ENCODE measurements at regions not wholly inside any gene's neighbourhood (a gene's known extent, or its start where the extent isn't known, plus 50 kb on each side); places are given as distances from the start of the nearest gene placed in this dataset.

DNA sequence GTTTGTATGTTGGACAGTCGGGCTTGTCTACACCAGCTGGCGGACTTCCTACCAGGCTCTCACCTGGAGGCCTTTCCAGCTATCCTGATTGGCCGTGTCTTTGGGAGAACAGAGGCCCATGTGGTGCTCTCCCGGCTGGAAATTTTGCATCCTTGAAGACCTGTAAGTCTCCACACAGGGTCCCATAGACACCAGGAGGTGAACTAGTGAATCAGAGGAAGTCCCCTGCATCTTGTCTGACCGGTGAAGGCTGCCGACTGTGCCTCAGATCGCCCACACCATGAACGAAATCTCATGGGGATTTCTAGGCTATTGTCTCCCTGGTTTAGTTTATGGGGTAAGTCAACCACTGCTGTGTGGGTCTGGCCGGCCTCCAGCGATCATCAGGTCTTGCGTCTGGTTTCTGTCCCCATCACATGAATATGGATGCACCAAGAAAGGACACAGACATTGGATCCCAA, 108.4 kb upstream of the LYZL2 start:
- H3K27me3 Mint-ChIP-seq (ENCODE audit: low read depth): no peaks in the 10 kb centered on the region; the same call in 1 of the 2 replicates
- no peak overlapping the region for H3K4me2 ChIP-seq (ENCODE audit: insufficient read depth, insufficient read length, low read length)

More for the DNA sequence above, 108.4 kb upstream of the LYZL2 start:
- H3K4me1 Mint-ChIP-seq: no peaks in the 10 kb centered on the region
- no peak overlapping the region for H3K4me3 Mint-ChIP-seq
- H3K27ac ChIP-seq (ENCODE audit: insufficient read length, low read depth, low read length): no peak overlapping the region
- no CpG with 5 or more reads among the region's 11 CpGs for WGBS (ENCODE audit: extremely low coverage, insufficient read length, low lambda C conversion rate)
- no peak for DNase-seq
- no peaks in the 10 kb centered on the region for H3K79me1 ChIP-seq (ENCODE audit: insufficient read depth, low read depth, low read length, poor library complexity, severe bottlenecking)
- no peak overlapping the region for H3K27ac Mint-ChIP-seq
- no peak overlapping the region for H3T11ph ChIP-seq (ENCODE audit: low read length)
- H3K14ac ChIP-seq (ENCODE audit: insufficient read depth, low read length): no peak overlapping the region
- H2BK15ac ChIP-seq (ENCODE audit: low read depth, low read length): no peak overlapping the region
- H3K18ac ChIP-seq (ENCODE audit: insufficient read length, low read depth, low read length): no peak overlapping the region
- no peaks in the 10 kb centered on the region for H3K27me3 ChIP-seq (ENCODE audit: insufficient read depth, low read length)
- TF ChIP-seq CTCF (conservative IDR thresholded peaks at IDR 0.05): no peak
- H4K91ac ChIP-seq (ENCODE audit: insufficient read length, low read depth, low read length): no peak overlapping the region
- no peak overlapping the region for H2AK5ac ChIP-seq (ENCODE audit: insufficient read length, low read length)
- H3K9me3 ChIP-seq (ENCODE audit: control insufficient read depth, low read depth, low read length): no peaks in the 10 kb centered on the region
- H2AFZ ChIP-seq (ENCODE audit: low read length): no peak overlapping the region
- no peaks in the 10 kb centered on the region for H3K4me1 ChIP-seq (ENCODE audit: insufficient read depth, low read length)
- no peak overlapping the region for H2BK12ac ChIP-seq (ENCODE audit: insufficient read length, low read depth, low read length)
- no peaks in the 10 kb centered on the region for H3K79me2 ChIP-seq (ENCODE audit: insufficient read depth, low read length)
- H3K23me2 ChIP-seq (ENCODE audit: insufficient read length, low read depth, low read length, poor library complexity, severe bottlenecking): no peaks in the 10 kb centered on the region
- no peak overlapping the region for H3K4ac ChIP-seq (ENCODE audit: low read depth, low read length)
- H4K20me1 ChIP-seq (ENCODE audit: control insufficient read depth, insufficient read depth, insufficient read length): no peaks in the 10 kb centered on the region
- H3K9me3 Mint-ChIP-seq: peaks cover 0 to 3% of the 10 kb centered on the region in 2 experiments; a peak in 3 of 5 replicates
- no peak overlapping the region for H4K8ac ChIP-seq (replicated peaks; ENCODE audit: insufficient read length, low read depth, low read length)
- H3K56ac ChIP-seq (ENCODE audit: insufficient read length, low read depth, low read length): no peak overlapping the region
- no peak overlapping the region for H2BK5ac ChIP-seq (ENCODE audit: insufficient read length, low read length)
- H3K23ac ChIP-seq (ENCODE audit: insufficient read length, low read depth, low read length): no peak overlapping the region
- H2BK20ac ChIP-seq (ENCODE audit: low read depth, low read length, poor library complexity, severe bottlenecking): no peak overlapping the region
- H2BK120ac ChIP-seq (ENCODE audit: low read depth, low read length, poor library complexity, severe bottlenecking): no peak overlapping the region
- peaks cover 0 to 2% (median 0%) of the 10 kb centered on the region in 3 experiments; a peak in 2 of 7 replicates for H3K36me3 Mint-ChIP-seq (ENCODE audit: insufficient read depth in 1 of 3, low read depth in 3 of 3)
- H4K5ac ChIP-seq (ENCODE audit: insufficient read length, low read depth, low read length): no peak overlapping the region
- no peak overlapping the region for H3K9ac ChIP-seq (ENCODE audit: extremely low read depth, insufficient read length, low read length)

Measured in H9 (cell line).